GM23338 (cell line): ENCODE measurements at regions not wholly inside any gene's neighbourhood (a gene's known extent, or its start where the extent isn't known, plus 50 kb on each side); places are given as distances from the start of the nearest gene placed in this dataset.

Experiments
- ATAC-seq: fragments of 200-7000 bp; cut with Tn5 transposase; 3 replicates; pipeline ENCODE4 v1.9.1; 2020
- DNase-seq: peaks from one replicate; pipeline ENCODE4 v3.0.0-alpha.2; 2015; ENCODE audit warnings: low spot score
- H2AFZ ChIP-seq: fragments of 200-600 bp; sonication (generic); 2 replicates; pipeline ENCODE4 v1.8.0; 2016; ENCODE audit warnings: antibody characterized with exemption, mild to moderate bottlenecking, moderate library complexity
- H3F3A ChIP-seq: fragments of 200-600 bp; sonication (generic); replicated peaks from 2 replicates; pipeline ENCODE4 v1.8.0; 2017; ENCODE audit warnings: antibody characterized with exemption, mixed run types, low read depth
- H3K27ac ChIP-seq: fragments of 200-600 bp; sonication (generic); 2 replicates; pipeline ENCODE4 v1.6.1; 2016; ENCODE audit warnings: low read depth
- H3K27me3 ChIP-seq: fragments of 200-600 bp; sonication (generic); 2 replicates; pipeline ENCODE4 v1.8.0; 2016; ENCODE audit warnings: mild to moderate bottlenecking, mixed run types, moderate library complexity; ENCODE audit not compliant: insufficient read depth
- H3K36me3 ChIP-seq: fragments of 200-600 bp; sonication (generic); 2 replicates; pipeline ENCODE4 v1.8.0; 2016; ENCODE audit warnings: mild to moderate bottlenecking; ENCODE audit not compliant: insufficient read depth
- H3K4me1 ChIP-seq: fragments of 200-600 bp; sonication (generic); 2 replicates; pipeline ENCODE4 v1.8.0; 2016; ENCODE audit warnings: mild to moderate bottlenecking, moderate library complexity; ENCODE audit not compliant: insufficient read depth
- H3K4me2 ChIP-seq: fragments of 200-600 bp; sonication (generic); 2 replicates; pipeline ENCODE4 v1.7.1; 2017; ENCODE audit warnings: mixed run types
- H3K4me3 ChIP-seq: fragments of 200-600 bp; sonication (generic); 2 replicates; pipeline ENCODE4 v1.6.1; 2016; ENCODE audit warnings: mixed run types
- H3K79me2 ChIP-seq: fragments of 200-600 bp; sonication (generic); replicated peaks from 2 replicates; pipeline ENCODE4 v1.8.0; 2017; ENCODE audit warnings: mild to moderate bottlenecking; ENCODE audit not compliant: insufficient read depth
- H3K9me2 ChIP-seq: fragments of 200-600 bp; sonication (generic); 2 replicates; pipeline ENCODE4 v1.8.0; 2017; ENCODE audit not compliant: insufficient read depth
- H4K20me1 ChIP-seq: fragments of 200-600 bp; sonication (generic); replicated peaks from 2 replicates; pipeline ENCODE4 v1.8.0; 2017; ENCODE audit warnings: mild to moderate bottlenecking; ENCODE audit not compliant: insufficient read depth
- H3K27ac Mint-ChIP-seq: 2 replicates; pipeline ENCODE4 v1.8.0; 2020; ENCODE audit warnings: inconsistent platforms, mild to moderate bottlenecking, moderate library complexity, mixed read lengths
- H3K27me3 Mint-ChIP-seq: 3 replicates; pipeline ENCODE4 v1.8.0; 2022; ENCODE audit warnings: low read depth, mild to moderate bottlenecking, moderate library complexity, mixed read lengths, inconsistent platforms; ENCODE audit not compliant: insufficient read depth, poor library complexity
- H3K36me3 Mint-ChIP-seq: 3 replicates; pipeline ENCODE4 v1.8.0; 2021; ENCODE audit warnings: low read depth, mild to moderate bottlenecking, inconsistent platforms, moderate library complexity, mixed read lengths
- H3K4me1 Mint-ChIP-seq: 3 replicates; pipeline ENCODE4 v1.8.0; 2020; ENCODE audit warnings: mild to moderate bottlenecking, inconsistent platforms, mixed read lengths
- H3K4me3 Mint-ChIP-seq: 3 replicates; pipeline ENCODE4 v1.8.0; 2021; ENCODE audit warnings: moderate library complexity, mild to moderate bottlenecking, inconsistent platforms, mixed read lengths
- H3K9me3 Mint-ChIP-seq: 3 replicates; pipeline ENCODE4 v1.8.0; 2020; ENCODE audit warnings: moderate library complexity, mild to moderate bottlenecking, inconsistent platforms, mixed read lengths
- EZH2 ChIP-seq: fragments of 200-600 bp; sonication (generic); IDR thresholded peaks from one replicate; pipeline ENCODE4 v1.8.0; 2017; ENCODE audit warnings: antibody characterized with exemption, mild to moderate bottlenecking, low read depth; ENCODE audit not compliant: unreplicated experiment
- EZH2phosphoT487 ChIP-seq: fragments of 200-600 bp; sonication (generic); IDR thresholded peaks from one replicate; pipeline ENCODE4 v1.8.1; 2018; ENCODE audit warnings: antibody characterized with exemption; ENCODE audit not compliant: unreplicated experiment
- JUNB ChIP-seq: IDR thresholded peaks from one replicate; pipeline ENCODE4 v1.6.1; 2016; ENCODE audit warnings: antibody characterized with exemption; ENCODE audit not compliant: unreplicated experiment
- TF ChIP-seq, protein P1 (sequence below): IDR thresholded peaks from one replicate; pipeline ENCODE4 v1.6.1; 2018; ENCODE audit warnings: antibody characterized with exemption; ENCODE audit not compliant: unreplicated experiment
- TF ChIP-seq, protein P2 (sequence below), 2 experiments: fragments of 200-600 bp in 1 of 2; sonication (generic) in 1 of 2; conservative IDR thresholded peaks; 2 replicates each; pipeline versions ENCODE4 v1.5.1 to v1.6.1; 2016 to 2017; ENCODE audit warnings: antibody characterized with exemption in 2 of 2, low read depth in 2 of 2, mild to moderate bottlenecking in 2 of 2, moderate library complexity in 1 of 2
- TF ChIP-seq, protein P3 (sequence below): IDR thresholded peaks from 2 replicates; pipeline ENCODE4 v1.6.1; 2016; ENCODE audit warnings: antibody characterized with exemption

DNA sequence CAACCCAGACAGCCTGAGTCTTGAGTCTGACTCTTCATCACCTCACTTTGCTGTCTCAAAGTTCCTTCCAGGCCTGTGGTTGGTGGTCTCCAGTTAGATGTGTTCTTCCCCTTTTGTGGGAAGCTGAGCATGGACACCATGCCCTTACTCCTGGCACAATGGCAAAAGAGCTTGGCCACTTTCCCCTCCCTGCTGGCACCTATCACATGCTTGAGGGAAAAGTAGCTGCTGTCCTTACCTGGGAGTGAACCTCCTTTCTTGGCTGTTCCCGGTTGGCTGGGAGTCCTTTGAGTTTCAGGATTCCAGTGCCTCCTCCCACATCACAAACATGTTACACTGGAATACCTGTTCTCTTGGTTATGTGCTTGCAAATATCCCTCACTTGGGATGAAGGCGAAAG, 97.8 kb downstream of the GATA6 start (continued):
- TF ChIP-seq, protein P1, sequence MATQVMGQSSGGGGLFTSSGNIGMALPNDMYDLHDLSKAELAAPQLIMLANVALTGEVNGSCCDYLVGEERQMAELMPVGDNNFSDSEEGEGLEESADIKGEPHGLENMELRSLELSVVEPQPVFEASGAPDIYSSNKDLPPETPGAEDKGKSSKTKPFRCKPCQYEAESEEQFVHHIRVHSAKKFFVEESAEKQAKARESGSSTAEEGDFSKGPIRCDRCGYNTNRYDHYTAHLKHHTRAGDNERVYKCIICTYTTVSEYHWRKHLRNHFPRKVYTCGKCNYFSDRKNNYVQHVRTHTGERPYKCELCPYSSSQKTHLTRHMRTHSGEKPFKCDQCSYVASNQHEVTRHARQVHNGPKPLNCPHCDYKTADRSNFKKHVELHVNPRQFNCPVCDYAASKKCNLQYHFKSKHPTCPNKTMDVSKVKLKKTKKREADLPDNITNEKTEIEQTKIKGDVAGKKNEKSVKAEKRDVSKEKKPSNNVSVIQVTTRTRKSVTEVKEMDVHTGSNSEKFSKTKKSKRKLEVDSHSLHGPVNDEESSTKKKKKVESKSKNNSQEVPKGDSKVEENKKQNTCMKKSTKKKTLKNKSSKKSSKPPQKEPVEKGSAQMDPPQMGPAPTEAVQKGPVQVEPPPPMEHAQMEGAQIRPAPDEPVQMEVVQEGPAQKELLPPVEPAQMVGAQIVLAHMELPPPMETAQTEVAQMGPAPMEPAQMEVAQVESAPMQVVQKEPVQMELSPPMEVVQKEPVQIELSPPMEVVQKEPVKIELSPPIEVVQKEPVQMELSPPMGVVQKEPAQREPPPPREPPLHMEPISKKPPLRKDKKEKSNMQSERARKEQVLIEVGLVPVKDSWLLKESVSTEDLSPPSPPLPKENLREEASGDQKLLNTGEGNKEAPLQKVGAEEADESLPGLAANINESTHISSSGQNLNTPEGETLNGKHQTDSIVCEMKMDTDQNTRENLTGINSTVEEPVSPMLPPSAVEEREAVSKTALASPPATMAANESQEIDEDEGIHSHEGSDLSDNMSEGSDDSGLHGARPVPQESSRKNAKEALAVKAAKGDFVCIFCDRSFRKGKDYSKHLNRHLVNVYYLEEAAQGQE = no peak
- TF ChIP-seq JUNB = no peak
- TF ChIP-seq, protein P2, sequence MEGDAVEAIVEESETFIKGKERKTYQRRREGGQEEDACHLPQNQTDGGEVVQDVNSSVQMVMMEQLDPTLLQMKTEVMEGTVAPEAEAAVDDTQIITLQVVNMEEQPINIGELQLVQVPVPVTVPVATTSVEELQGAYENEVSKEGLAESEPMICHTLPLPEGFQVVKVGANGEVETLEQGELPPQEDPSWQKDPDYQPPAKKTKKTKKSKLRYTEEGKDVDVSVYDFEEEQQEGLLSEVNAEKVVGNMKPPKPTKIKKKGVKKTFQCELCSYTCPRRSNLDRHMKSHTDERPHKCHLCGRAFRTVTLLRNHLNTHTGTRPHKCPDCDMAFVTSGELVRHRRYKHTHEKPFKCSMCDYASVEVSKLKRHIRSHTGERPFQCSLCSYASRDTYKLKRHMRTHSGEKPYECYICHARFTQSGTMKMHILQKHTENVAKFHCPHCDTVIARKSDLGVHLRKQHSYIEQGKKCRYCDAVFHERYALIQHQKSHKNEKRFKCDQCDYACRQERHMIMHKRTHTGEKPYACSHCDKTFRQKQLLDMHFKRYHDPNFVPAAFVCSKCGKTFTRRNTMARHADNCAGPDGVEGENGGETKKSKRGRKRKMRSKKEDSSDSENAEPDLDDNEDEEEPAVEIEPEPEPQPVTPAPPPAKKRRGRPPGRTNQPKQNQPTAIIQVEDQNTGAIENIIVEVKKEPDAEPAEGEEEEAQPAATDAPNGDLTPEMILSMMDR (conservative IDR thresholded peaks at IDR 0.05; ENCODE audit: low read depth in 2 of 2) = no peak
- no peak for TF ChIP-seq EZH2phosphoT487
- TF ChIP-seq, protein P3, sequence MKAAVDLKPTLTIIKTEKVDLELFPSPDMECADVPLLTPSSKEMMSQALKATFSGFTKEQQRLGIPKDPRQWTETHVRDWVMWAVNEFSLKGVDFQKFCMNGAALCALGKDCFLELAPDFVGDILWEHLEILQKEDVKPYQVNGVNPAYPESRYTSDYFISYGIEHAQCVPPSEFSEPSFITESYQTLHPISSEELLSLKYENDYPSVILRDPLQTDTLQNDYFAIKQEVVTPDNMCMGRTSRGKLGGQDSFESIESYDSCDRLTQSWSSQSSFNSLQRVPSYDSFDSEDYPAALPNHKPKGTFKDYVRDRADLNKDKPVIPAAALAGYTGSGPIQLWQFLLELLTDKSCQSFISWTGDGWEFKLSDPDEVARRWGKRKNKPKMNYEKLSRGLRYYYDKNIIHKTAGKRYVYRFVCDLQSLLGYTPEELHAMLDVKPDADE = no peak
- no peak for TF ChIP-seq EZH2

GRCh38 chr18:22265838-22266237, 96.4 kb downstream of the GATA6 start:
- Mint-ChIP-seq H3K36me3 (no peaks in the 10 kb centered on the region), H3K4me3 (no peak overlapping the region), H3K9me3 (no peaks in the 10 kb centered on the region), H3K4me1 (peaks cover 3% of the 10 kb centered on the region; the same call in 2 of the 3 replicates), H3K27ac (no peak overlapping the region), H3K27me3 (peaks cover 6% of the 10 kb centered on the region)
- Histone ChIP-seq H3K4me2 (no peak overlapping the region), H4K20me1 (no peaks in the 10 kb centered on the region), H3K27ac (no peak overlapping the region), H3K9me2 (no peaks in the 10 kb centered on the region), H3K27me3 (no peaks in the 10 kb centered on the region), H3K79me2 (no peaks in the 10 kb centered on the region), H3K4me1 (no peaks in the 10 kb centered on the region), H3F3A (no peaks in the 10 kb centered on the region), H2AFZ (no peak overlapping the region), H3K4me3 (no peak overlapping the region), H3K36me3 (no peaks in the 10 kb centered on the region)
- DNase-seq (no peak), ATAC-seq (no peak)
- no peak for TF ChIP-seq EZH2phosphoT487
